Lung (tissue), 11 donors: ENCODE measurements at regions not wholly inside any gene's neighbourhood (a gene's known extent, or its start where the extent isn't known, plus 50 kb on each side); places are given as distances from the start of the nearest gene placed in this dataset.

Experiments used
- ATAC-seq: fragments of 200-7000 bp; cut with Tn5 transposase; one replicate; pipeline ENCODE4 v1.9.1; 2020; ENCODE audit warnings: moderate number of reproducible peaks; ENCODE audit not compliant: insufficient read depth, low FRiP score
- DNase-seq, 3 donors: peaks; one replicate each; pipeline ENCODE4 v3.0.0-alpha.2; 2013 to 2017
- H3K27ac ChIP-seq, 2 donors: one replicate each; pipeline ENCODE4 v1.5.1; 2013; ENCODE audit warnings: mild to moderate bottlenecking in 2 of 2, moderate library complexity in 2 of 2, control low read depth in 1 of 2, inconsistent platforms in 1 of 2, low read depth in 1 of 2, low read length in 1 of 2
- H3K27me3 ChIP-seq, 3 donors: one replicate each; pipeline ENCODE4 v1.5.1; 2013; ENCODE audit warnings: low read length in 2 of 3; ENCODE audit not compliant: control insufficient read depth in 3 of 3, insufficient read depth in 3 of 3
- H3K36me3 ChIP-seq, 4 donors: one replicate each; pipeline ENCODE4 v1.5.1; 2013; ENCODE audit warnings: low read length in 4 of 4, mild to moderate bottlenecking in 1 of 4, moderate library complexity in 1 of 4; ENCODE audit not compliant: control insufficient read depth in 4 of 4, insufficient read depth in 4 of 4
- H3K4me1 ChIP-seq, 5 donors: one replicate each; pipeline ENCODE4 v1.5.1; 2013; ENCODE audit warnings: low read length in 5 of 5, mild to moderate bottlenecking in 2 of 5, moderate library complexity in 1 of 5; ENCODE audit not compliant: control insufficient read depth in 5 of 5, insufficient read depth in 5 of 5
- H3K4me3 ChIP-seq: one replicate; pipeline ENCODE4 v1.5.1; 2013; ENCODE audit warnings: mild to moderate bottlenecking, control low read depth, moderate library complexity
- H3K9ac ChIP-seq, 2 donors: one replicate each; pipeline ENCODE4 v1.5.1; 2013; ENCODE audit warnings: low read length in 2 of 2, control low read depth in 1 of 2; ENCODE audit not compliant: insufficient read depth in 1 of 2
- H3K9me3 ChIP-seq, 4 donors: one replicate each; pipeline ENCODE4 v1.5.1; 2013; ENCODE audit warnings: low read length in 3 of 4, mild to moderate bottlenecking in 1 of 4, moderate library complexity in 1 of 4; ENCODE audit not compliant: control insufficient read depth in 4 of 4, insufficient read depth in 3 of 4
- WGBS, 2 donors: extraction: QIAGEN DNeasy Blood & Tissue Kit; methylation state at CpG; one replicate each; pipeline ENCODE4 v1.1.7; 2013; 5-methylcytosine and 5-hydroxymethylcytosine counted together
- TF ChIP-seq, protein P1 (sequence below): IDR thresholded peaks from 2 replicates; pipeline ENCODE4 v1.5.1; 2012; ENCODE audit warnings: mild to moderate bottlenecking; ENCODE audit errors: control extremely low read depth, extremely low read depth
- donor health status: control.
- donor health status: control.
- donor health status: Bipolar disorder and iron deficiency.
- donor health status: healthy.
- donor health status: DM: yes; HTN: yes; CAD: no.

DNA sequence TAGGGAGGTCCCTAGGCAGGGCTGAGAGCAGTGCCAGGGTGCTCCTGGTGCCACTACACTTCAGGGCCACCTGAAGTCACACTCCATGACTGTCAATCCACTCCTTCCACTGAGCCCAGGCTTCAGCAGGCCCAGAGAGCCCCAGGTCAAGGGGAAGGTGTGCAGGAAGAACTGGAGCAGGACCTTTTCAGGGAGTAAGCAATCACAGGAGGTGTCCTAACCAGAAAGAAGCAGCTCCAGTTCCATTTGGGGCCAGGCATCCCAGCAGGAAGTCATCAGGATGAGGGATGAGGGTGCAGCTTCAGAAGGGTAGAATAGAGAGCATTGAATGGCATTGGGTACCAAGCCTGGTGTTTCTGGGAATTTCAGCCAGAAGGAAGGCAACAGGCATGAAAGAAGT, 556.5 kb downstream of the INSC start:
- peaks cover 0 to 5% (median 4%) of the 10 kb centered on the region in 4 donors for H3K9me3 ChIP-seq
- H3K27me3 ChIP-seq: no peaks in the 10 kb centered on the region
- ATAC-seq: no peak
- H3K27ac ChIP-seq: no peak overlapping the region
- peaks cover 0 to 15% (median 5%) of the 10 kb centered on the region in 5 donors for H3K4me1 ChIP-seq
- H3K9ac ChIP-seq: no peak overlapping the region
- TF ChIP-seq, protein P1, sequence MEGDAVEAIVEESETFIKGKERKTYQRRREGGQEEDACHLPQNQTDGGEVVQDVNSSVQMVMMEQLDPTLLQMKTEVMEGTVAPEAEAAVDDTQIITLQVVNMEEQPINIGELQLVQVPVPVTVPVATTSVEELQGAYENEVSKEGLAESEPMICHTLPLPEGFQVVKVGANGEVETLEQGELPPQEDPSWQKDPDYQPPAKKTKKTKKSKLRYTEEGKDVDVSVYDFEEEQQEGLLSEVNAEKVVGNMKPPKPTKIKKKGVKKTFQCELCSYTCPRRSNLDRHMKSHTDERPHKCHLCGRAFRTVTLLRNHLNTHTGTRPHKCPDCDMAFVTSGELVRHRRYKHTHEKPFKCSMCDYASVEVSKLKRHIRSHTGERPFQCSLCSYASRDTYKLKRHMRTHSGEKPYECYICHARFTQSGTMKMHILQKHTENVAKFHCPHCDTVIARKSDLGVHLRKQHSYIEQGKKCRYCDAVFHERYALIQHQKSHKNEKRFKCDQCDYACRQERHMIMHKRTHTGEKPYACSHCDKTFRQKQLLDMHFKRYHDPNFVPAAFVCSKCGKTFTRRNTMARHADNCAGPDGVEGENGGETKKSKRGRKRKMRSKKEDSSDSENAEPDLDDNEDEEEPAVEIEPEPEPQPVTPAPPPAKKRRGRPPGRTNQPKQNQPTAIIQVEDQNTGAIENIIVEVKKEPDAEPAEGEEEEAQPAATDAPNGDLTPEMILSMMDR: no peak
- H3K4me3 ChIP-seq: no peak overlapping the region
- no peaks in the 10 kb centered on the region for H3K36me3 ChIP-seq
- no peak for DNase-seq

DNA sequence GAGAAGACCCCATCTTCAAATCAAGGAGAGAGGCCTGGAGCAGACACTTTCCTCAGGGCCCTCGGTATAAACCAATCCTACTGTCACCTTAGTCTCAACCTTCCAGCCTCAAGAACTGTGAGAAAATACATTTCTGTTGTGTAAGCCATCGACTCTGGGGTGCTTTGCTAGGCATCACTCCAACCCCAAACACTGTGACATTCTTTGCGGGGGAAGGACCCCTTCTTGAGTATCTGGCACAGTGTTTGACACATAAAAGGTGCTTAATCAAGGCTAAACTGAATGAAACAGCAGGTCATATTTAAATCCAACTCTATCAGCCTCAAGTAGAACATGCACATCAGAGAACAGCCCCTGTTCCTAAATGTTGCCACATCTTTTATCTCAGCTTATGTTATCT, 558.1 kb downstream of the INSC start:
- no peak overlapping the region for H3K9ac ChIP-seq
- H3K9me3 ChIP-seq: peaks cover 0 to 4% (median 0%) of the 10 kb centered on the region in 4 donors
- ATAC-seq (no peak), DNase-seq (peak in 1 of 3 donors; percentile 45)
- no peaks in the 10 kb centered on the region for H3K36me3 ChIP-seq
- no peak overlapping the region for H3K4me3 ChIP-seq
- H3K4me1 ChIP-seq: peaks cover 0 to 15% (median 5%) of the 10 kb centered on the region in 5 donors
- TF ChIP-seq, protein P1: no peak
- 63 to 80% methylated on average over 3 of the region's 3 CpGs for WGBS, 2 donors
- no peaks in the 10 kb centered on the region for H3K27me3 ChIP-seq
- no peak overlapping the region for H3K27ac ChIP-seq

DNA sequence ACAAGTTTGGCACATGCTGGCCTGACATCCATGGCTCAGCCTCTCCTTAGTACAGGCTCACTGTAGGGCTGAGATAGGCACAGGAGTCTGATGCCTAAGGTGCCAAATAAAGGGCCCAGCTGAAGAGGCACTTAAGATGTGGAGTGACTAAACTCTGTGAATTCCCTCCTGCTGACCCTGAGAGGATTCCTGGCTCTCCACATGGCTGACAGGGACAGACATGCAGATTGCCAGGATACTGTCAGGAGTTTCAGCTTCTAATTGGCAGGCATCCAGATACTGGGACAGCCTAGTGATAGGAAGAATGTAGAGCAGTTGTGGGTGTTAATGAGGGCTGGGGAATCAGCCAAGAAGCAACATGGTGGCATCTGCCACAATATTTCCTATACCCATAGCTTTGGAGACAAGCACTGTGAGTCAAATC, 558.7 kb downstream of the INSC start:
- TF ChIP-seq, protein P1: no peak
- no peak overlapping the region for H3K9ac ChIP-seq
- H3K27ac ChIP-seq: no peak overlapping the region
- peaks cover 0 to 15% (median 5%) of the 10 kb centered on the region in 5 donors for H3K4me1 ChIP-seq
- H3K4me3 ChIP-seq: no peak overlapping the region
- H3K9me3 ChIP-seq: peaks cover 0 to 4% (median 0%) of the 10 kb centered on the region in 4 donors
- H3K36me3 ChIP-seq: no peaks in the 10 kb centered on the region
- no peaks in the 10 kb centered on the region for H3K27me3 ChIP-seq
- ATAC-seq: no peak
- DNase-seq: peak in 2 of 3 donors; percentile 13 to 39

DNA sequence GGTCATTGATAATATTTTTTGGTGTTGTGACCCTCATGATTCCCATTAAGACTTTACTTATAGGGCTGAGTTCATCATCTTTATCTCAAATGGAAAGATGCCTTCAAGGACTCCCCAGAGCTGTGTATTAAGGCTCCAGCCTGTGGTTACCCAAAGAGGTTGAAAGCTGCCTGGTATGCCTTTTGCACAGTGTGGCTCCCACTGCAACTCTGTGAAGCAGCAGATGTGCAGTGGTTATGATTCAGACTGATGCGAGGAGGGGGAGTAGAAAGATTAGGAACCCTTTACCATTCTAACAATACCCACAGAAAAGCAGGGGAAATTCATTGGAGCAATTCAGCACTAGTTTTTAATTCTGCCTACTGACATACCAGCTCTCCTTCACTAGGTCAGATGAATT, 560.0 kb downstream of the INSC start:
- H3K27me3 ChIP-seq: no peaks in the 10 kb centered on the region
- peaks cover 0 to 4% (median 0%) of the 10 kb centered on the region in 4 donors for H3K9me3 ChIP-seq
- no peak overlapping the region for H3K9ac ChIP-seq
- no peak overlapping the region for H3K27ac ChIP-seq
- WGBS, 2 donors: 85 to 87% methylated on average over 1 of the region's 1 CpG
- TF ChIP-seq, protein P1: no peak
- no peaks in the 10 kb centered on the region for H3K36me3 ChIP-seq
- no peak for ATAC-seq
- no peak overlapping the region for H3K4me3 ChIP-seq
- H3K4me1 ChIP-seq: peaks cover 0 to 15% (median 5%) of the 10 kb centered on the region in 5 donors
- DNase-seq: no peak
